Bone marrow (tissue), 2 donors: ENCODE measurements at regions not wholly inside any gene's neighbourhood (a gene's known extent, or its start where the extent isn't known, plus 50 kb on each side); places are given as distances from the start of the nearest gene placed in this dataset.
"Not testable (repeated sequence)": the region's sequence is repeated elsewhere in the genome, so short reads cannot be mapped to it uniquely, and the experiment has no call there.

Source experiments
- DNase-seq, 2 donors: peaks; one replicate each; lab custom pipeline; 2025; lab: John Stamatoyannopoulos, UW

DNA sequence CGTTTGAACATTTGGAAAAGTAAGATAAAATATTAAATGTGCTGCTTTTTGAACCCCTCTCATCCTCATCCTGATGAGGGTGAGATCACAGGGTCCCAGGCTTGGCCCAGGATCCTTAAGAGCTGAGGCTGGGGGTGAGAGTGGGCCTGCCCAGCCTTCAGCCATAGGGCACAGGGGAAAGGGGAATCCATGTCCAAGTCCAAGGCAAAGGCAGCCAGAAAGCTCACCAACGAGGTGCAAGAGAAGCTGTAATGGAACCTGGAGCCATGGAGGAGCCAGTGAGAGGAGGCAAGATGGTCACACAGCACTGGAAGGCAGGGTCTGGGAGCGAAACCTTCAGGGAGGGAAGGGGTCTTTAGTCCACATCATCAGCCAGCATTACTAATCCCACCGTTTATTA lies 191.9 kb downstream of the RRAGC start:
- no peak for DNase-seq

DNA sequence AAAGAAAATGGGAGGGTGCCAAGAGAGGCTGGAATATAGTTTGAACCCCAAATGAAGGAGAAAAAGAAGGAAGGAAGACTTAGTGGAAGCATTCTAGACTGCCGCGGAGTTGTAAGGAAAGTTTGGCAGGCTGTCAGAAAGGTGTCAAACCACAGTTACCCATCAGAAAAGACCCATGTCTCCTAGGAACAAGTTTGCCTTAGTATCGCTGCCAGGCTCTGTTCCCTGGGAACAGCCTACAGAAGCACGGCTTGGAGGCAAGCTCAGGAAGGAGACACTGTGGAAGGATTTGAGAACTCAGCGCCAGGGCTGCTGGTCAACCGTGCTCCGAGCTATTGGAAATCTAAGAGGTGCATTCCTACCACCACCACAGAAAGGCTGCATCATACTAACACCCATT lies 197.4 kb downstream of the RRAGC start:
- no peak for DNase-seq

DNA sequence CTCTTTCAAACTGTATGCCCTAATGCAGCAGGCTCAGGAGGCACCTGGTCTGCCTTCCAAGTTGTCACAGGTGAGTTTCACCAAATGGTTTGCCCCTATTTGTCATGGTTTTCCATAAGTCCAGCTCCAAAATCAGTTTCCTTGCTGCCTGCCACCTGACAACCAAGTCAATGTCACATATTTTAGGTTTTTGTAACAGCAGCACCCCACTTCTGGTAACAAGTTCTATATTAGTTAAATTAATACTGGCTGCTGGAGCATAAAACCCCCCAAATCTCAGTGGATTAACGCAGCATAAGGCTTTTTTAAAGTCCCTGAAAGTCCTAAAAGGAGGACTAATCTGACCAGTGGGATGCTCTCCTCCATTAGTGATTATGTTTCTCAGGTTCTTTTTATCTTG lies 200.7 kb downstream of the RRAGC start:
- DNase-seq: no peak

DNA sequence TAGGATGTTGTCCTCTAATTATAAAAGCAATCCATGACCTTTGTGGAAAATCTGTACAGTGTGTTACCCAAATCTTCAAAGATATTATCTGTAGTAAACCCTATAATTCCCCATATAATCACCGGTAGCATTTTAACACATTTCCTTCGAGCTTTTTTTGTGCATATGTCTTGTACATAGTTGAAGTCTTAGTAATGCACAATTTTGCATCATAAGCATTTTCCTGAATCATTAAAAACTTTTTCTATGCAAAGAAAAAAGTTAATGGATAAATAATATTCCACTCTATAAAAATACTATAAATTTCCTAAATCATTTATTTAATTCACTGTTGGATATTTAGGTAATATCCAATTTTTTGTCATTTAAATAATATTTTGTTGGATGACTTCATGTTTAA lies 201.7 kb downstream of the RRAGC start:
- no peak for DNase-seq

DNA sequence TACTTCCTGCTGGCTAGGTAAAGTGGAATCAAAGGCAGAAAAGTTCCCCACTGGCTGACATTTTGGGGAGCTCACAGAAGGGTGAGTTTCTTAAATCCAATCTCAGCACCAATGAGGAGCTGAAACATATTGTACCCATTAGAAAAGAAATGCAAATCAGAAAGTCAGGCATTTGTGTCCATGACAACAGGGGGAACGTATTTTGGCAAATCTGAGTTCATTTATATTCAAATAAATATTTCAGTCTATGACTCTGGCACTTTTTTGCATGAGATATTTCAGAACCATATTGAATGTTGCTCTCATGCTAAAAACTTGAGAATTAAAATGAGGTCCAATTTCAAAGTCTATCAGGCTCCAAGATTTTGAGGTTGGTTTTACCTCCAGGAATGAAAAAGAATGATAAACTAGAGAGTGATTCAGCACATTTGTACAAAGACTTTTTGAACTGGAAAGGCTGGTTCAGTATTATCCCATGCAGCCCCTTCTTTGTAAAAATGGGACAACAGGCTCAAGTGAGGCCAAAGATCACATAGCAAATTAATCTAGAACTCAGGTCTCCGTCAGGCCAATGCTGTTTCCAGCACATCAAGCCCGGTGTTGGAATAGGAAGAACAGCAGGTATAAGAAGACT lies 202.2 kb downstream of the RRAGC start:
- no peak for DNase-seq

DNA sequence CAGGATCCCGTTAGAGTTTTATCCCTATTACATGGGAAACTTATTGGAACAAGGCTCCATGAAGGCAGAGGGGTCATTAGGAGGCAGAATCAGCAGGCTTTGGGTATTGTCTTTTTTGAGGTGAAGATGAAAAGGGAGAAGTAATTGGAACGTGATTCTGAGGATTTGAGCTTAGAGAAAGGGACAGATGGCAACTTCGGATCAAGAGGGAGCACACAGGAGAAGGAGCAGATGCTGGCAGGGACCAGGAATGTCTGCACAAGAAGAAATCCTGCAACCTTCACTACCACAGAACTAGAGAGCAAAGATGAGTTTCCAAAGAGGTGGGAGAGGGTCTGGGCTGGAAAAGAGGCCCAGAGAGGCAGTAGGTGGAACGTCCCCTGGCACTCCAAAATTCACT lies 202.8 kb downstream of the RRAGC start:
- no peak for DNase-seq

DNA sequence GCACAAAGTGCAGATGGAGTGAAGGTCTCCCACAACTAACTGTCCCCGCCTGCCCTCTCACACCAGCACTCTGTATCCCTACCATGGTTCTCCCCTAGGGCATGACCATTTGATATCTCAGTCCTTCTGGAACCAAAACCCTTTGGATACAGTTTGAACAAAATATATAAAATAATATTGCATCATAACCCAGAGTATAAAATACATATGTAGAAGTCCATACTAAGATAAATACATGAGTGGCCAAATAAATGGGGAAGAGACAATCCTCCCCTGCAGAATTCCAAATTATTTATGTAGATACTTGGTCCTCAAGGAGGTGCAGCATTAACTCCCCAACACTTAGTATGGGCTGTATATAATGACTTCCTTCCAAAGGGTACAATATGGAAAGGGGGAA lies 207.4 kb downstream of the RRAGC start:
- DNase-seq: no peak

DNA sequence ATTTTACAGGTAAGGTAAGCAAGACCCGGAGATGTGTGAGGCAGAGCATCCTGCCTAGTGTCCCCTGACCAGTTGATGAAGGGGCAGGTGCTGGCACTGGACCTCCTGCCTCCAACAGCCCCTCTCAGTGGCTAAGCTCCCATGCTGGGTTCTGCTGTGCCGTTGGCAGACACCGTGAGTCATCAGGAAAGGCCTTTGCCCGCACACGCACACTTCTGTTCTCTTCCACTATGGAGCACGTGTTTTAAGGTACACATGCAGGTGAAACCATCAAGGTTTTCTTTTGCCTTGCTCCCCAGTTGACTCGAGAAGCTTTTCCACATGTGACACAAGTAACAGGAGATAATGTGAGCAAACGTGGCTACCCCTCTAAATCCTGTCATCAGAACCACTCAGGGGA lies 207.9 kb downstream of the RRAGC start:
- DNase-seq: no peak

DNA sequence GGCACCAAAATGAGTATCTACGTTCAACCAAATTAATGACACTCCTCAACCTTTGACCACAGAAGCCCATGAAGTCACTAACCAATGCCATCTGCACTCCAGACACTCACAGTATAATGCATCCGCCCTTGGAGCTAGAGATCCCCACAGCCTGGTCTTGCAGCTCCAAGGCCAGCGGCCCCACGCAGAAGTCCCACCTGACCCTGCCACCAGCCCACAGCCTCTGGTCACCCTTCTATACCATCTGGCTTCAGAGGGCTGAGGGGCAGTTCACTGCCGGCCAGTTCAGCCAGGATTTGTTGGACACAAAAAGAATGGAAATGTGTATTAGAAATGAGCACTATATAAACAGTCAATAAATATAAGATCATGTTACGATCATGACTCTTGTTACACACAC lies 211.2 kb downstream of the RRAGC start:
- DNase-seq: no peak

DNA sequence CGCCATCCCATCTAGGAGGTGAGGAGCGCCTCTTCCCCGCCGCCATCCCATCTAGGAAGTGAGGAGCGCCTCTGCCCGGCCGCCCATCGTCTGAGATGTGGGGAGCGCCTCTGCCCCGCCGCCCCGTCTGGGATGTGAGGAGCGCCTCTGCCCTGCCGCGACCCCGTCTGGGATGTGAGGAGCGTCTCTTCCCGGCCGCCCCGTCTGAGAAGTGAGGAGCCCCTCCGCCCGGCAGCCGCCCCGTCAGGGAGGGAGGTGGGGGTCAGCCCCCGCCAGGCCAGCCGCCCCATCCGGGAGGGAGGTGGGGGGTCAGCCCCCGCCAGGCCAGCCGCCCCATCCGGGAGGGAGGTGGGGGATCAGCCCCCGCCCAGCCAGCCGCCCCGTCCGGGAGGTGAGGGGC lies 212.2 kb downstream of the RRAGC start:
- DNase-seq: not testable (repeated sequence)

DNA sequence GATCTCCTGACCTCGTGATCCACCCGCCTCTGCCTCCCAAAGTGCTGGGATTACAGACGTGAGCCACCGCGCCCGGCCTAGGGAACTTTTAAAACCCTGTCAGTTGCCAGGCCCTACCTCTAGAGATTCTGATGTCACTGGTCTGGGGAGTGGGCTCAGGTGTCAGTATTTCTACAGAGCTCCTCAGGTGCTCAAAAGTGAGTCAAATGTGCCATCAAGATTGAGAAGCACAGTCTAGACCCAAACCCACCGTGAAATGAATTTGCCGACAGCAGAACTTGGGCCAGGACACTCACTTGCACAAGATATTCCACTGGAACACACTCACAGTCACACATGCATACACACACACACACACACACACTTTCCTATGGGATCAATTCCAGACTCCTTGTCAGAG lies 215.5 kb downstream of the RRAGC start:
- DNase-seq: no peak

DNA sequence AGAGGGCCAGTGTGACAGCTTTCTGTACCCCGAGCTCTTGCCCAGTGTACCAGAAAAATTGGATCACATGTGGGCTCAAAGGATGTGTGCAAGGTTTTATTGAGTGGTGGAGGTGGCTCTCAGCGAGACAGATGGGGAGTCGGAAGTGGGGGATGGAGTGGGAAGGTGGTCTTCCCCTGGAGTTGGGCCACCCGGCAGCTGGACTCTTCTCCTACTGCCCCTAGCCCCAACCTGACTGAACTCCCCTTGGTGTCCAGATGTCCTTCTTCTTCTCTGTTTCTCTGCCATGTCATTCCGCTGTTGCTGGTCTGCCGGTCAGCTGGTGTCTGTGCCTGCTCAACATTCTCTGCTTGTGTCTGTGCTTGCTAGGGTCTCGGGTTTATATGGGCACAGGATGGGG lies 217.9 kb downstream of the RRAGC start:
- DNase-seq: no peak

DNA sequence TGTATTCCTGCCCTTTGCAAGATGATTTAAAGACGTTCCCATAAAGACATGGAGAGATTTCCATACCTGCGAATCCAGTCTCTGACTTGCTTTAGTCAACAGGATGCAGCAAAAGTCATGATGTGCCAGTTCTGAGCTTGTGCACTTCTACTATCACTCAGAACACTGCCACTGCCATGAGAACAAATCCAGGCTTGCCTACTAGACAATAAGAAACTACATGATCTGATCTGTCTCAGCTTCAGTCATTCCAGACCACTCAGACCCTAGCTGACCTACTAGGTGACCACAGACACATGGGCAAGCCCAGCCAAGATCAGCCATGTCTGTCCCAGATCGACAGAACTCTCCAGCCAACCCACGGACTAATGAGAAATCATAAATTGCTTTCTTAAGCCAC lies 219.2 kb downstream of the RRAGC start:
- DNase-seq: no peak

DNA sequence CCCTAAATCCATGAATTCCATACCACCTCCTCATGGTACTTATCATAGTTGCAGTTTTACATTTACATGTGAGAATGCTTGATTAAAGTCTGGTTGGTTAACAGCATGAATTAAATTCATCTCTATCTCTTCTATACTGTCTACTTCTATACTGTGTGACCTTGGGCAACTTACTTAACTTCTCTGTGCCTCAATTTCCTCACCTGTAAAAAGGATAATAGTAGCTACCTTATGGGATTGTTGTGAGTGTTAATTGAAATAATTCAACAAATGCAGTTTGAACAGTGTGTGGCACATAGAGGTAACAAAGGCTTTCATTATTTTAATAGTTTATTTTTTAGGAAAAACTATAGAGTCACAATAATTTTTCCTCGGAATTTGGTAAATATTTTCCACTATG lies 231.3 kb downstream of the RRAGC start:
- DNase-seq: no peak

DNA sequence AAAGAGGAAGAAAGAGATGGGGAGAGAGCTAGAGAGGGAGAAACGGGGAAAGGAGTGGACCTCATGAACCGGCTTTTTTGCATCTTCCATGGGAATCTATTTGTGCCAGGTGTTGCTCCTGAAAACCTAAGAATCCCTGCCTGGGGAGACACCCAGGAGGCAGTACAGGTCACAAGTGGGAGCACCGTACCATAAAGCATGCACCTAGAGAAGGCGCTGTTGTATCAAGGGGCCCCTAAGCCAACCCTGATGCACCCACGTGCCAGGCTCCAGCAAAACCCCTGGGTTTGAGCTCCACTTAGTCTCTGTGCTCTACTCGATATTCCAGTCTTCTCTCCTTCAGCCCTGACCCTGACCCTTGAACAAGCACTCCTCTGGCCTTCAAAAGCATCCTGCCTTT lies 233.6 kb downstream of the RRAGC start:
- no peak for DNase-seq

DNA sequence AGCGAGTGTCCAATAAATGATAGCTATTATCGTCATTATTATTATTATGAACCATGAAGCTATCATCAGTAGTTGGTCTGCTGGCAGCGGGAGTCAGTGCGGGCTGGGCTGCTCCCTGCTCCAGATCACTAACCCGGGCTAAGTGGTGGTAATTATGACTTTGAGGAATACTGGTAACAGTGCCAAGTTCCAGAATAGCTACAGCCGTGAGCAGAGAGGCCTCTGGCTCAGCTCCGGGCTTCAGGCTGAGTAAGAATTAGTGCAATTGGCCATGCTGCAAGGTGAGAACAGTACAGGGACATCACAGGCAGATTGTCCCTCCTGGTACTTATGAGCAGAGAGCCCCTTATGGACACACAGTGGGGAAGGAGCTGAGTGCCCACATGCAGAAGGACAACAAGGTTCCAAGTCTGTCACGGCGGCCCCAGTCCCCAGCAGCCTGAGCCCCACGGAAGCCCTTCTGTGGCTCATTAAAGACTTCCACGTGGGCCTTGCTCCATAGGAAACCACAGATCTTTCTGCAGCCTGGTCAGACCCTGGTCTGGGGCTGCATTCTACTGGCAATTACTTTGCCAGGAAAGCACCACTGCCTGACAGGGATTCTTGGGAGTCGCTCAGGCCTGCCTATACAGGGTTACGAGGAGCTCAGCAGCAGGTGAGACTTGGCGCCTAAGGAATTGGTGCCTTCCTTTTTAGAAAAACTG lies 235.1 kb downstream of the RRAGC start:
- DNase-seq: no peak

DNA sequence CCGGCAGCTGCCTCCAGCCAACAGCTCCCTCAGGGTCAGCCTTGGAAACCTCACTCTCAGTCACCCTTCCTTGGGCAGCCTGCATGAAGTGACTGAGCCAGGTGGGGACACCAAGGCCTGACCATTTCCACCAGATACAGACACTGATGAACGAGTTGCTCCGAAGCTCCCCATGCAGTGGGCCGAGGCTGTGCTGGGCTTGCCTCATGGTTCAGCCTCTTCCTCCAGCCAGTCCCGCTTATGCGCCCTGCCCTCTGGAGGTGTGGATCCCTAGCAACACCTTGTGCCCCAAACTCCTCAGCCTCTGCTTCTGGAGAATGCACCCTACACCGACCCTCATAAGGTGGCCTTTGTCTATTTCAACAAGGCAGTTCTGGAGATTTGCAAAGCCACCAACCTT lies 236.0 kb downstream of the RRAGC start:
- DNase-seq: no peak

DNA sequence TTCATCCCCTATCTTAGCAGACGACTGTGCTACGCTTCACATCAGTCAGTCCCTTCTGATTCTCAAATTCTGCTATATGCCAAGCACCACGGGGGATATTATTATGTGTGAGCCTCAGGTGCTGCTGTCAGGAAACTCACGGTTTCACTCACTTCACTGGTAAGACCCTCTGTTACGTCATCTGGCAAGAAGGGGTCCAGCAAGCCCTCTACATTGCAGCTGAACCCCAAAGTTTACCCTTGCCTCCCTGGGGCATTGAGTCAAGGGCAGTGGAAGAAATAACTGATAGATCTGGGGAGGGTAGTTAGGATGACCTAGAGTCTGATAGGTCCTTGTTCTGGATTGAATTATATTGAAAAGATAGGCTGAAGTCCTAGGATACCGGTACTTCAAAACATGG lies 237.4 kb downstream of the RRAGC start:
- no peak for DNase-seq

DNA sequence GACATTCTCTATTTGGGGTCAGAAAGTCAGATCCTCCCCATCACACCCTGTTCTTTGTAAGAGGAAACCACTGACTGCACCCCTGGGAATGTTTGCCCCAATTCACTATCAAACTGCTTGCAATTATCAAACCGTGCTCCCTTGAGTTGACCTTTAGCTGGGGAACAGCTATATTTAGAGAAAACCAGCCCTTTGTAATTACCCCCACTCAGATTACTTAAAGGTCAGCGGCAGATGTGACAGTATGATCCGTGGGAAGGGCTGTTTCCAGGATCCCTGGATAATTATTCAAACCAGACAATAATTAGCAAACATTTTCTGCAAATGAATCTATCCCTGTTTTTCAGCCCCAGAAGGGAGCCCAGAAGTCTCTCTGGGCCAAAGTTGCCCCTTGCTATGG lies 242.7 kb downstream of the RRAGC start:
- DNase-seq: no peak

DNA sequence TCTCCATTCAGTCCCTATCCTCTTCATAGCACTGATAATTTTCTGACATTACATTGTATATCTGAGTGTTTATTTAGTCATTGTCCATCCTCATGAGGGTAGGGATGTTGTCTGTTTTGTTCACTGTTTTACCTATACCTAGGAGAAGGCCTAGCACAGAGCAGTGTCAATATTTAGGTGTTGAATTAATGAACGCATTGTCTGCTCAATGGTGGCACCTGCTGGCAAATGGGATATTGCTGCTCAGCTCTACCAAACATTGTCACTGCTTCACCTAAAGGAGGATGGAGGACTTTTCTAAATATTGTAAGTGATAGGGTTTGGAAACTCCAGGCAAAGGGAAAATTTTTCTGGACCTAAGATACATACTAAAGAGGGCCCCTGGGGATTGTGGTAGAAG lies 243.9 kb downstream of the RRAGC start:
- no peak for DNase-seq

DNA sequence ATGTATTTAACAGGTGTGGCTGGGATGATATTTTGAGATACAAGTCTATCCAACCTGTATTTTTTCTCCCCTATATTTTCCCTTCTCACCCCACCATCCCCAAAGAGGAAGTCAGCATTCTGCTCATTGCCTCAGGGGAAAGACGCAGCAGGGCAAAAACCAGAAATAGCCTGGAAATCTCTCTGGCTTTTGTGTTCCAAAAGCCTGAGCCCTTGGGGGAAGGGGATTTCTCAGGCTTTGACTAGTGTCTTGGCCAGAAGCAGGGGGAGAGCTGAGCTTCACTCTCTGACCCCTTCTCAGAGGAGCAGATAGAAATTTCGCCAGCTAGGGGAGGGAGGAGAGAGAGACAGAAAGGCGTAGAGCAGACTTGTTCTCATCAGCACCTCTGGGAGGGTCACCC lies 244.7 kb downstream of the RRAGC start:
- DNase-seq: no peak

DNA sequence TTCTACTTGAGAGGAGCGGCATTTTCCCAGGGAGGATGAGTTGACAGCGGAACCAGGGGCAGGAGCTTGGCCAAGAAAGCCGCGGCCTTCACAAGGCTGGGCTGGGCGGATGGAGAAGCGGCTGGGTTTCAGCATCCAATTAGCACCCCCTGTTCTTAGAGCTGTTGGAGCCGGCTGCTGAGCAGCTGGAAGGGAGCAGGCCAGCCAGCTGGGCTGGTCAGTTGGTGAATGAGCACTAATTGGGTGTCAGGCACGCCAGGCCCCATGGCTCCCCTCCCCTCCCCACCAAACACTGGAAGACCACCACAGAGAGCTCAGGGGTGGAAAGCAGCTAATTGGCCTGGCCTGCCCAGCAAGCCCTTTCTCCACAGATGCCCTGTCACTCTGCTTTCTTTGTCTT lies 245.6 kb downstream of the RRAGC start:
- no peak for DNase-seq

DNA sequence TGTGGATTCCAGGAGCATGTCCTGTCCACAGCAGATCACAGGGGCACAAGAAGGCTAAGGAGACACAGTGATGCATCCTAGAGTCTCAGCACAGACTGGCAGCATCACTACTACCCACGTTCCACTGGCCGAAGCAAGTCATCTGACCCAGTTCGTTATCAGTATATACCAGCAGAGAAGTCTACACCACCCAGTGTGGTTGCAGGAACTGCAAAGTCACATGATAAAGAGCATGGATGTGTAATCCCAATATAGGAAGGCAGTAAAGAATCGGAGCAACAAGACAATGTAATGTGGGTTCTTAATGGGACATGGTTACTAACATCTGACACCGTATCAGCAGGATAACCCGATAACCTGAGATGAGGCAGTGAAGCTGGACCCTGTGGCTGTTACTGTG lies 246.6 kb downstream of the RRAGC start:
- no peak for DNase-seq

DNA sequence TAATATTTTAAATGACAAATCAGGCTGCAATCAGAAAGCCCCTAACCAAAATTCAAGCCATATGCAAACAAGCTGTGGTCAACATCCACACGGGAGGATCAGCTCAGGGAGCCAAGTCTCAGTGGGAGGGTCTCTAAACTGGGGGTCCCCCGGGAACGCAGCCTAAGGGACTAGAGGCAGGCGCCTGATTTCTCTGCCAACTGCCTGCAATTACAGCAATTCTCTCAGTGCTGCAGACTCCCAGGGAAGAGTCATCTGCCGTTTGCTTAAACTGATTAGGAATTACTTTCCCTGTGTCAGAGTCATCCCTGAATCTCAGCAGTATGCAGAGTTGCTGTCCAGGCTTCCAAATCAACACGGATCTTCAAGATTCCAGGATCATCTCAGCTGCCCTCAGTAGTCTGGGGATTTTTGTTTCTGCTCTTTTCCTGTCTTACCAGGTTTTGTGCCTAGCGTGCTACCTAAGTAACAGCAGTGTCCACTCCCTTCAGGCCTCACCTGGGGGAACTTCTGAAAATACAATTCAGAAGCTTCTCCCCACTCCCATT lies 247.8 kb downstream of the RRAGC start:
- DNase-seq: no peak
